Adipocyte (in vitro differentiated cells): ENCODE measurements at regions not wholly inside any gene's neighbourhood (a gene's known extent, or its start where the extent isn't known, plus 50 kb on each side); places are given as distances from the start of the nearest gene placed in this dataset.

ENCODE experiments used
- DNase-seq: peaks from one replicate; pipeline ENCODE4 v3.0.0-alpha.2; 2015; ENCODE audit warnings: low read depth
- H3K27me3 ChIP-seq: replicated peaks from 2 replicates; pipeline ENCODE4 v1.7.0; 2013; ENCODE audit warnings: mild to moderate bottlenecking, low read length, moderate library complexity; ENCODE audit not compliant: control insufficient read depth, insufficient read depth
- H3K36me3 ChIP-seq: 2 replicates; pipeline ENCODE4 v1.7.0; 2013; ENCODE audit warnings: low read length, mild to moderate bottlenecking, moderate library complexity; ENCODE audit not compliant: control insufficient read depth, insufficient read depth, severe bottlenecking
- H3K4me1 ChIP-seq: 2 replicates; pipeline ENCODE4 v1.7.0; 2013; ENCODE audit warnings: mild to moderate bottlenecking, low read length, moderate library complexity; ENCODE audit not compliant: control insufficient read depth, insufficient read depth
- H3K4me3 ChIP-seq: 2 replicates; pipeline ENCODE4 v1.7.0; 2013; ENCODE audit warnings: mild to moderate bottlenecking, low read length, moderate library complexity
- H3K9ac ChIP-seq: 2 replicates; pipeline ENCODE4 v1.7.0; 2013; ENCODE audit warnings: mild to moderate bottlenecking, low read length, moderate library complexity
- H3K9me3 ChIP-seq: 2 replicates; pipeline ENCODE4 v1.7.0; 2013; ENCODE audit warnings: mild to moderate bottlenecking, low read length, moderate library complexity; ENCODE audit not compliant: control insufficient read depth

- no peaks in the 10 kb centered on the region for H3K36me3 ChIP-seq
- H3K4me1 ChIP-seq, result peaks cover 24% of the 10 kb centered on the region
- no peak overlapping the region for H3K9ac ChIP-seq
- H3K27me3 ChIP-seq, result no peaks in the 10 kb centered on the region
- H3K9me3 ChIP-seq, result no peaks in the 10 kb centered on the region
- peak; percentile 93 for DNase-seq
- H3K4me3 ChIP-seq, result peak overlapping the region; percentile 22
Observed at GRCh38 chr20:10982692-10983091, 308.9 kb upstream of the JAG1 start.

GRCh38 chr20:10984294-10984693, 310.5 kb upstream of the JAG1 start:
- Histone ChIP-seq H3K9ac (no peak overlapping the region), H3K4me1 (peaks cover 24% of the 10 kb centered on the region), H3K36me3 (no peaks in the 10 kb centered on the region), H3K4me3 (no peak overlapping the region), H3K9me3 (no peaks in the 10 kb centered on the region), H3K27me3 (no peaks in the 10 kb centered on the region)
- no peak for DNase-seq

- peaks cover 24% of the 10 kb centered on the region for H3K4me1 ChIP-seq
- no peaks in the 10 kb centered on the region for H3K36me3 ChIP-seq
- H3K9ac ChIP-seq, result no peak overlapping the region
- no peaks in the 10 kb centered on the region for H3K27me3 ChIP-seq
- peak overlapping the region; percentile 4 for H3K4me3 ChIP-seq
- DNase-seq, result no peak
- no peaks in the 10 kb centered on the region for H3K9me3 ChIP-seq
Observed at GRCh38 chr20:10984913-10985312, 311.1 kb upstream of the JAG1 start.

- Histone ChIP-seq H3K27me3 (no peaks in the 10 kb centered on the region), H3K4me3 (peak overlapping the region; percentile 4), H3K9me3 (no peaks in the 10 kb centered on the region), H3K9ac (no peak overlapping the region), H3K36me3 (no peaks in the 10 kb centered on the region), H3K4me1 (peaks cover 24% of the 10 kb centered on the region)
- DNase-seq, result peak; percentile 41
Observed at GRCh38 chr20:10985536-10985935, 311.7 kb upstream of the JAG1 start.

GRCh38 chr20:10986586-10986985, 312.8 kb upstream of the JAG1 start:
- Histone ChIP-seq H3K9me3 (no peaks in the 10 kb centered on the region), H3K4me1 (peaks cover 24% of the 10 kb centered on the region), H3K9ac (no peak overlapping the region), H3K4me3 (no peak overlapping the region), H3K27me3 (no peaks in the 10 kb centered on the region), H3K36me3 (no peaks in the 10 kb centered on the region)
- peak; percentile 24 for DNase-seq

- DNase-seq, result no peak
- no peak overlapping the region for H3K4me3 ChIP-seq
- no peak overlapping the region for H3K9ac ChIP-seq
- no peaks in the 10 kb centered on the region for H3K36me3 ChIP-seq
- H3K27me3 ChIP-seq, result no peaks in the 10 kb centered on the region
- H3K9me3 ChIP-seq, result no peaks in the 10 kb centered on the region
- peaks cover 22% of the 10 kb centered on the region for H3K4me1 ChIP-seq
Observed at GRCh38 chr20:10987651-10988383, 314.0 kb upstream of the JAG1 start.

GRCh38 chr20:10990625-10991382, 317.0 kb upstream of the JAG1 start:
- H3K9me3 ChIP-seq, result no peaks in the 10 kb centered on the region
- no peaks in the 10 kb centered on the region for H3K27me3 ChIP-seq
- peaks cover 15% of the 10 kb centered on the region for H3K4me1 ChIP-seq
- no peaks in the 10 kb centered on the region for H3K36me3 ChIP-seq
- no peak overlapping the region for H3K9ac ChIP-seq
- H3K4me3 ChIP-seq, result no peak overlapping the region
- no peak for DNase-seq

GRCh38 chr20:10992731-10993130, 318.9 kb upstream of the JAG1 start:
- H3K27me3 ChIP-seq, result no peaks in the 10 kb centered on the region
- no peaks in the 10 kb centered on the region for H3K9me3 ChIP-seq
- no peaks in the 10 kb centered on the region for H3K36me3 ChIP-seq
- H3K4me1 ChIP-seq, result peaks cover 13% of the 10 kb centered on the region
- no peak overlapping the region for H3K4me3 ChIP-seq
- H3K9ac ChIP-seq, result no peak overlapping the region
- peak; percentile 62 for DNase-seq

- no peaks in the 10 kb centered on the region for H3K9me3 ChIP-seq
- no peaks in the 10 kb centered on the region for H3K27me3 ChIP-seq
- no peak for DNase-seq
- H3K36me3 ChIP-seq, result no peaks in the 10 kb centered on the region
- H3K4me1 ChIP-seq, result peaks cover 13% of the 10 kb centered on the region
- H3K4me3 ChIP-seq, result no peak overlapping the region
- H3K9ac ChIP-seq, result no peak overlapping the region
Observed at GRCh38 chr20:10994991-10995700, 321.3 kb upstream of the JAG1 start.

- H3K36me3 ChIP-seq, result no peaks in the 10 kb centered on the region
- no peaks in the 10 kb centered on the region for H3K9me3 ChIP-seq
- H3K4me1 ChIP-seq, result peaks cover 14% of the 10 kb centered on the region
- no peaks in the 10 kb centered on the region for H3K27me3 ChIP-seq
- no peak overlapping the region for H3K4me3 ChIP-seq
- H3K9ac ChIP-seq, result no peak overlapping the region
- no peak for DNase-seq
Observed at GRCh38 chr20:10998476-10998875, 324.7 kb upstream of the JAG1 start.

- Histone ChIP-seq H3K9me3 (no peaks in the 10 kb centered on the region), H3K4me1 (peaks cover 13% of the 10 kb centered on the region), H3K9ac (no peak overlapping the region), H3K4me3 (no peak overlapping the region), H3K27me3 (no peaks in the 10 kb centered on the region), H3K36me3 (no peaks in the 10 kb centered on the region)
- no peak for DNase-seq
Observed at GRCh38 chr20:11000416-11000815, 326.6 kb upstream of the JAG1 start.
